ENCODE measurements at regions not wholly inside any gene's neighbourhood (a gene's known extent, or its start where the extent isn't known, plus 50 kb on each side); places are given as distances from the start of the nearest gene placed in this dataset.

GRCh38 chr9:79973627-79974026 is 401.9 kb downstream of the TLE4 start:
- in situ Hi-C loops (cut with MboI; ENCODE audit: low sequenced_read_pairs in 4 of 4), result loop anchor here in 2 of 4 donors (10.0 to 25.0 kb wide), 2 partner anchors 91 to 411 kb away; partner anchors contain the start of gene TLE4 (in 1 of the 2)
- no peak overlapping the region for H3K27ac ChIP-seq
- intact Hi-C loops (cut with DNase I; ENCODE audit: low total_unique reads), result no loop called here
- H3K9me3 ChIP-seq, result no peaks in the 10 kb centered on the region
- H3K4me3 ChIP-seq, result no peak overlapping the region
- no peaks in the 10 kb centered on the region for H3K36me3 ChIP-seq
- no peaks in the 10 kb centered on the region for H3K27me3 ChIP-seq
- TF ChIP-seq CTCF (IDR thresholded peaks at IDR 0.05 in 4 of 5, conservative IDR thresholded peaks at IDR 0.05 in 1 of 5), result no peak
- no peak for TF ChIP-seq POLR2A (IDR thresholded peaks at IDR 0.05)
- ATAC-seq (no peak), DNase-seq (no peak)
- peaks cover 16 to 31% of the 10 kb centered on the region in 2 donors for H3K4me1 ChIP-seq

DNA sequence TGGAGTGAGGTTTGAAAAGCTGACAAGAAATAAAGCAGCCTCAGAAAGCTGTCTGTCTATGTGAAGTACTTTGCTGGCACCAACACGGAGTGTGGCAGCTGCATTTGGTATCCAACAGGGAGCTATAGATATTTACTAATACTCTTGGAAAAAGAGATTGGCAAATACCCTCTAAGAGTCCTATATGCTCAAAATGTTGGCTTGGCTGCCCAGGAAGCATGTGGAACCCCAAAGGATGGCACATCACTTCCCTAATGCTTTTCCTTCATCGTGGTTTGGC is 398.3 kb downstream of the TLE4 start:
- intact Hi-C loops (cut with DNase I; ENCODE audit: low total_unique reads), result no loop called here
- Histone ChIP-seq H3K4me3 (no peak overlapping the region), H3K9me3 (no peaks in the 10 kb centered on the region), H3K27ac (no peak overlapping the region), H3K4me1 (peaks cover 0 to 7% of the 10 kb centered on the region in 2 donors), H3K36me3 (no peaks in the 10 kb centered on the region), H3K27me3 (no peaks in the 10 kb centered on the region)
- no peak for DNase-seq
- in situ Hi-C loops (cut with MboI; ENCODE audit: low sequenced_read_pairs in 4 of 4), result loop anchor here in 2 of 4 donors (10.0 to 25.0 kb wide), 2 partner anchors 95 to 408 kb away; partner anchors contain the start of gene TLE4 (in 1 of the 2)
- TF ChIP-seq CTCF (IDR thresholded peaks at IDR 0.05 in 4 of 5, conservative IDR thresholded peaks at IDR 0.05 in 1 of 5) (no peak), POLR2A (IDR thresholded peaks at IDR 0.05) (no peak)
- ATAC-seq, result no peak

DNA sequence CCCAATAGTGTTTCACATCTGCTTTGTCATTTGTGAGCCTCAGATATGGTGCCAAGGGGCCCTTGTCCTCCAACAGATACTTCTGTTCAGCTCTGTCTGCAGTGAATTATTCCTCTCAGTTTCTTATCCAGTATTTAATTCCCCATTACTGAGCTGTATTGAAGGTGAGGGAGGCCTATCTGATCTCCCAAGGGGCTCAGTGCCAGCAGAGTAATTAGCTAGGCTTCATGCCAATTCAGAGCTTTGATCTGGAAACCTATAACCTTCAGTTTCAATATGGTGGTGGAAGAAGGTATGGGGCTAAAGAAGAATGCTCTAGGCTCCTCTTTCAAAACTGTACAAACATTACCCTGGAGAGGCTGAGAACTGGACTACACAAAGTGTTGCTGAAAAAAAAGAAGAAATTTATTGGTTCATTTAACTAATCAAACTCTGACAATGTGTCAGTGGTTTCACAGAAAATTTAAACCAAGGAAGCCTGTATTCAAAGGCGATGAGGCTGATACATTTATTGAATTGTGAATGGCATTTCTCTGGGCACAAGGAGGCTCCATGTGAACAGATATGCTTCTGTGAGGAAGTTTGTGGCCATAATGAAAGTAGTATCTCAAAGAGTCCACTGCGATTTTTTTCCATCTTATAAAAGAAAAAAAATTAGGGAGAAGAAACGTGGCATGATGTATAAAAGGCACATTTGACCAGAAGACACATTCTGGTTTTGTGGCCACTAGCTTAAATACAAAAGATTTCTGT is 397.8 kb downstream of the TLE4 start:
- Histone ChIP-seq H3K27me3 (no peaks in the 10 kb centered on the region), H3K9me3 (no peaks in the 10 kb centered on the region), H3K36me3 (no peaks in the 10 kb centered on the region), H3K4me3 (no peak overlapping the region), H3K4me1 (peaks cover 0 to 1% of the 10 kb centered on the region in 2 donors), H3K27ac (no peak overlapping the region)
- TF ChIP-seq POLR2A (IDR thresholded peaks at IDR 0.05) (no peak), CTCF (IDR thresholded peaks at IDR 0.05 in 4 of 5, conservative IDR thresholded peaks at IDR 0.05 in 1 of 5) (no peak)
- ATAC-seq (no peak), DNase-seq (no peak)
- intact Hi-C loops (cut with DNase I; ENCODE audit: low total_unique reads), result no loop called here
- in situ Hi-C loops (cut with MboI; ENCODE audit: low sequenced_read_pairs in 4 of 4), result loop anchor here in 2 of 4 donors (10.0 to 25.0 kb wide), 2 partner anchors 95 to 407 kb away; partner anchors contain the start of gene TLE4 (in 1 of the 2)

GRCh38 chr9:79968533-79968932 is 396.8 kb downstream of the TLE4 start:
- no peak overlapping the region for H3K27ac ChIP-seq
- no peaks in the 10 kb centered on the region for H3K36me3 ChIP-seq
- no peak for DNase-seq
- H3K9me3 ChIP-seq, result no peaks in the 10 kb centered on the region
- intact Hi-C loops (cut with DNase I; ENCODE audit: low total_unique reads), result no loop called here
- H3K4me1 ChIP-seq, result no peaks in the 10 kb centered on the region
- in situ Hi-C loops (cut with MboI; ENCODE audit: low sequenced_read_pairs in 4 of 4), result loop anchor here in 1 of 4 donors (25.0 kb wide), 1 partner anchor 406 kb away; the partner anchor contains the start of gene TLE4
- no peak for ATAC-seq
- H3K4me3 ChIP-seq, result no peak overlapping the region
- H3K27me3 ChIP-seq, result no peaks in the 10 kb centered on the region
- no peak for TF ChIP-seq CTCF (IDR thresholded peaks at IDR 0.05 in 4 of 5, conservative IDR thresholded peaks at IDR 0.05 in 1 of 5)
- no peak for TF ChIP-seq POLR2A (IDR thresholded peaks at IDR 0.05)
